CD4-positive, alpha-beta T cell (primary cell): ENCODE measurements at regions not wholly inside any gene's neighbourhood (a gene's known extent, or its start where the extent isn't known, plus 50 kb on each side); places are given as distances from the start of the nearest gene placed in this dataset.

Experiments
- ATAC-seq: fragments of 200-7000 bp; cut with Tn5 transposase; one replicate; pipeline ENCODE4 v1.10.0; 2022; ENCODE audit warnings: mild to moderate bottlenecking; ENCODE audit not compliant: poor library complexity
- CTCF ChIA-PET: fragments of 350-600 bp; sonication (Branson Sonifier 250); formaldehyde crosslinking; loops from one replicate; lab custom pipeline; 2021; ENCODE audit warnings: antibody characterized with exemption, inconsistent platforms; lab: Charles Lee
- POLR2A ChIA-PET: fragments of 350-600 bp; sonication (Branson Sonifier 250); formaldehyde crosslinking; loops from one replicate; lab custom pipeline; 2021; ENCODE audit warnings: antibody characterized with exemption, inconsistent platforms; lab: Charles Lee
- DNase-seq, 14 experiments: peaks; one replicate each; pipeline ENCODE4 v3.0.0-alpha.2; 2013 to 2020; ENCODE audit warnings: mixed read lengths in 2 of 14
- H3K27ac ChIP-seq, 2 donors: one replicate each; pipeline versions ENCODE4 v1.5.1 to v1.7.0; 2013; ENCODE audit warnings: low read length in 2 of 2, low read depth in 1 of 2, mild to moderate bottlenecking in 1 of 2
- H3K27me3 ChIP-seq, 2 experiments: 1 replicate in 1 of 2; 2 replicates in 1 of 2; pipeline versions ENCODE4 v1.6.1 to v1.7.0; 2013; ENCODE audit warnings: low read length in 2 of 2, control low read depth in 1 of 2, mild to moderate bottlenecking in 1 of 2, moderate library complexity in 1 of 2; ENCODE audit not compliant: insufficient read depth in 2 of 2, control insufficient read depth in 1 of 2
- H3K36me3 ChIP-seq: one replicate; pipeline ENCODE4 v1.6.1; 2013; ENCODE audit warnings: low read length, control low read depth; ENCODE audit not compliant: insufficient read depth
- H3K4me1 ChIP-seq: one replicate; pipeline ENCODE4 v1.6.1; 2013; ENCODE audit warnings: low read length, control low read depth; ENCODE audit not compliant: insufficient read depth
- H3K4me3 ChIP-seq: one replicate; pipeline ENCODE4 v1.5.1; 2013; ENCODE audit warnings: mild to moderate bottlenecking, low read length, moderate library complexity
- H3K9me3 ChIP-seq, 2 experiments: 1 replicate in 1 of 2; 2 replicates in 1 of 2; pipeline versions ENCODE4 v1.6.1 to v1.7.0; 2013; ENCODE audit warnings: low read length in 2 of 2, mild to moderate bottlenecking in 2 of 2, control low read depth in 1 of 2, moderate library complexity in 1 of 2; ENCODE audit not compliant: control insufficient read depth in 1 of 2, insufficient read depth in 1 of 2
- H3K27ac Mint-ChIP-seq: one replicate; pipeline ENCODE4 v1.8.0; 2020; ENCODE audit warnings: mixed read lengths
- H3K27me3 Mint-ChIP-seq: one replicate; pipeline ENCODE4 v1.8.0; 2021; ENCODE audit warnings: mixed read lengths
- H3K36me3 Mint-ChIP-seq: one replicate; pipeline ENCODE4 v1.8.0; 2021; ENCODE audit warnings: low read depth, mixed read lengths
- H3K4me1 Mint-ChIP-seq: one replicate; pipeline ENCODE4 v1.8.0; 2021; ENCODE audit warnings: low read depth, mixed read lengths
- H3K4me3 Mint-ChIP-seq: one replicate; pipeline ENCODE4 v1.8.0; 2020; ENCODE audit warnings: mild to moderate bottlenecking, mixed read lengths
- H3K9me3 Mint-ChIP-seq: one replicate; pipeline ENCODE4 v1.8.0; 2020; ENCODE audit warnings: mixed read lengths
- intact Hi-C, 2 experiments: fragments of 100-400 bp; cut with DNase I in 1 of 2; cut with micrococcal nuclease in 1 of 2; formaldehyde crosslinking; loops; one replicate each; pipeline versions ENCODE4 v1.15.1 to v1.9.0; 2023 to 2025; cut with DNase I, micrococcal nuclease
- TF ChIP-seq, protein P1 (sequence below): fragments of 200-600 bp; IDR thresholded peaks from one replicate; pipeline ENCODE4 v1.8.0; 2022; ENCODE audit warnings: antibody characterized with exemption, mild to moderate bottlenecking

DNA sequence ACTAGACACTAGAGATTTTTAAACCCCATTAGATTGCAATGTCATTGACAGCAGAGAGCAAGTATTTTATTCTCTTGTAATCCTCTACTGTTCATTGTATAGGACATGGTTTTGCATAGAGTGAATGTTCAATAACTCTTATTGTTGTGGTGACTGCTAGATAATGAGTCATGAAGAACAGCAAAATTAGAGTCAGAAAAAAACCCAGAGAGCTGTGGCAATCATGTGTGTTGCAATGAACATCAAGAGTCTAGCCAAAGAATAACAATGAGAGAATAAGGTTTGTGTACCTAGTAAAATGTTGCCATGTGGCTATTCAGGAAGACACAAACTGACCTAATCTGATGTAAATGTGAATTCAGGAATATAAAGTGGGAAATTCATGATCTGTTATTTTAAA, 684.0 kb downstream of the DSC3 start:
- H3K4me3 ChIP-seq, result no peak overlapping the region
- ChIA-PET POLR2A (no interaction called here), CTCF (interaction anchor here (1.1 kb wide), 1 partner anchor 10 kb away, joined by 4 read pairs; no protein-coding TSS in a partner anchor)
- H3K27ac ChIP-seq, result no peak overlapping the region
- Mint-ChIP-seq H3K9me3 (no peaks in the 10 kb centered on the region), H3K27me3 (no peaks in the 10 kb centered on the region), H3K4me1 (no peaks in the 10 kb centered on the region), H3K4me3 (no peak overlapping the region), H3K27ac (no peak overlapping the region), H3K36me3 (no peaks in the 10 kb centered on the region)
- no peak for DNase-seq
- H3K27me3 ChIP-seq, result no peaks in the 10 kb centered on the region
- no peak for ATAC-seq
- H3K4me1 ChIP-seq, result no peaks in the 10 kb centered on the region
- peaks cover 6 to 10% of the 10 kb centered on the region in 2 experiments for H3K9me3 ChIP-seq
- intact Hi-C loops, result no loop called here
- TF ChIP-seq, protein P1, sequence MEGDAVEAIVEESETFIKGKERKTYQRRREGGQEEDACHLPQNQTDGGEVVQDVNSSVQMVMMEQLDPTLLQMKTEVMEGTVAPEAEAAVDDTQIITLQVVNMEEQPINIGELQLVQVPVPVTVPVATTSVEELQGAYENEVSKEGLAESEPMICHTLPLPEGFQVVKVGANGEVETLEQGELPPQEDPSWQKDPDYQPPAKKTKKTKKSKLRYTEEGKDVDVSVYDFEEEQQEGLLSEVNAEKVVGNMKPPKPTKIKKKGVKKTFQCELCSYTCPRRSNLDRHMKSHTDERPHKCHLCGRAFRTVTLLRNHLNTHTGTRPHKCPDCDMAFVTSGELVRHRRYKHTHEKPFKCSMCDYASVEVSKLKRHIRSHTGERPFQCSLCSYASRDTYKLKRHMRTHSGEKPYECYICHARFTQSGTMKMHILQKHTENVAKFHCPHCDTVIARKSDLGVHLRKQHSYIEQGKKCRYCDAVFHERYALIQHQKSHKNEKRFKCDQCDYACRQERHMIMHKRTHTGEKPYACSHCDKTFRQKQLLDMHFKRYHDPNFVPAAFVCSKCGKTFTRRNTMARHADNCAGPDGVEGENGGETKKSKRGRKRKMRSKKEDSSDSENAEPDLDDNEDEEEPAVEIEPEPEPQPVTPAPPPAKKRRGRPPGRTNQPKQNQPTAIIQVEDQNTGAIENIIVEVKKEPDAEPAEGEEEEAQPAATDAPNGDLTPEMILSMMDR, result no peak
- H3K36me3 ChIP-seq, result no peaks in the 10 kb centered on the region

DNA sequence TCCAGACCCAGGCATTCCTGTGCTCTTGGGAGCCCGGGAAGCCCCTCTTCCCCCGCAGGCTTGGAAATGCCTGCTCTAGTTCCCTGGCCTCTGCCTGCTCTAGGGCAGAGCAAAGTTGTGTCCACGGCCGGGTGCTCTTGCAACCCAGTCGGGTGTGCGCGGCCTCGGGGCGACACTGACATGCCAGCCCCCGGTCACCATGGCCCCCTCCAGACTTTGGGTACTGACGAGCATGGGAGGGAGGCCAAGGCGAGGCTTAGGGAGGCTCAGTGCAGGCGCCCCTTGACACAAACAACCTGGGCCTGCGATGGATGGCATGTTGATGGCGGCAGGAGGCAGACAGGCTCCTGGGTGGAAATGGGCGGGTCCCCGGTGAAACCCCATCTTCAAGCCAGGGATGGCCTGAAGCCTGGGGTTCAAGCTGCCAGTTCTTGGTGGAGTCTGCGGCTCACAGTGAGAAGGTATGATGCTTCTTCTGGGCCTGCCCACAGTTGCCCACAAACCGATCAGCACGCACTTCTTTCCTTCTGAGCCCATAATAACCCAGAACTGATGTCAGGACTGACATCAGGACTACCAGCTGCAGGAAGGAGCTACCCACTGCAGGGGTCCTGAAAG, 689.9 kb downstream of the DSC3 start:
- H3K4me1 ChIP-seq, result no peaks in the 10 kb centered on the region
- TF ChIP-seq, protein P1, result no peak
- POLR2A ChIA-PET, result no interaction called here

DNA sequence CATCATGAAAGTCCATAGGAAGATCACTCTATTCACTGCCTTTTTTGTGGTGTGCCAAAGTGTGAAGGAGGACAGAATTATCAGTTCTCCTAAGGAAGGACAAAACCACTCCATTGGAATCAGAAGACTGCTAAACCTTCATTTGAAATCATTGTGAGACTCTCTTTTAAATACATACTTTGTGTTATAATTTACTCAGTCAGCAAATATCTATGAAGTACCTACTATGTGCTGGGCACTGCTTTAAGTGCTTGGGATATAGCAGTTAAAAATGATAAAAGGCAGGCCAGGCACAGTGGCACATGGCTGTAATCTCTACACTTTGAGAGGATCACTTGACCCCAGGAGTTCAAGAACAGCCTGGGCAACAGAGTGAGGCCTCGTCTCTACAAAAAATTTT, 692.3 kb downstream of the DSC3 start:
- H3K36me3 Mint-ChIP-seq, result no peaks in the 10 kb centered on the region
- H3K36me3 ChIP-seq, result no peaks in the 10 kb centered on the region
- H3K27me3 ChIP-seq, result no peaks in the 10 kb centered on the region
- ChIA-PET POLR2A (no interaction called here), CTCF (no interaction called here)
- ATAC-seq, result no peak
- no peak overlapping the region for H3K4me3 ChIP-seq
- no peak for DNase-seq
- H3K27ac Mint-ChIP-seq, result no peak overlapping the region
- H3K27me3 Mint-ChIP-seq, result no peaks in the 10 kb centered on the region
- intact Hi-C loops, result no loop called here
- H3K4me1 Mint-ChIP-seq, result no peaks in the 10 kb centered on the region
- no peak overlapping the region for H3K27ac ChIP-seq
- no peaks in the 10 kb centered on the region for H3K4me1 ChIP-seq
- H3K9me3 ChIP-seq, result peaks cover 0 to 24% of the 10 kb centered on the region in 2 experiments
- no peak overlapping the region for H3K4me3 Mint-ChIP-seq
- H3K9me3 Mint-ChIP-seq, result peaks cover 8% of the 10 kb centered on the region
- TF ChIP-seq, protein P1, result no peak

More for the DNA sequence above, 689.9 kb downstream of the DSC3 start:
- Histone ChIP-seq H3K36me3 (no peaks in the 10 kb centered on the region), H3K27me3 (no peaks in the 10 kb centered on the region), H3K9me3 (peaks cover 0 to 19% of the 10 kb centered on the region in 2 experiments), H3K27ac (no peak overlapping the region), H3K4me3 (no peak overlapping the region)
- Mint-ChIP-seq H3K27ac (no peak overlapping the region), H3K4me1 (no peaks in the 10 kb centered on the region), H3K27me3 (no peaks in the 10 kb centered on the region), H3K36me3 (no peaks in the 10 kb centered on the region), H3K9me3 (peaks cover 8% of the 10 kb centered on the region), H3K4me3 (no peak overlapping the region)
- intact Hi-C loops, result no loop called here
- ATAC-seq, result no peak
- CTCF ChIA-PET, result no interaction called here
- no peak for DNase-seq
